C1 segment of cervical spinal cord (tissue), 14 donors: ENCODE measurements at regions not wholly inside any gene's neighbourhood (a gene's known extent, or its start where the extent isn't known, plus 50 kb on each side); places are given as distances from the start of the nearest gene placed in this dataset.
"Not testable (repeated sequence)": the region's sequence is repeated elsewhere in the genome, so short reads cannot be mapped to it uniquely, and the experiment has no call there.

Experiments
- DNase-seq, 14 donors: peaks; one replicate each; lab custom pipeline; 2025; lab: John Stamatoyannopoulos, UW

DNA sequence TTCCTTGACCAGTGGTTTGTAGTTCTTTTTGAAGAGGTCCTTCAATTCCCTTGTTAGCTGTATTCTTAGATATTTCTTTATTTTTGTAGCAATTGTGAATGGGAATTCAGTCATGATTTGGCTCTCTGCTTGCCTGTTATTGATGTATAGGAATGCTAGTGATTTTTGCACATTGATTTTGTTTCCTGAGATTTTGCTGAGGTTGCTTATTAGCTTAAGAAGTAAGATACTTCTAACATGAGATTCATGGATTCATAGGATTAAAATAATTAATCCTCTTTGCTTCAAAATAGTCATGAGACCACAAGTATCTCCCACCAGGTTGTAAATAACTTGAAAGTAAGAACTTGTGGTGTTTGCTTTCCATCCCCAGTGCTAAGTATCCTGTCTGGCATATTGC lies 308.9 kb downstream of the DTHD1 start:
- DNase-seq, result no peak

DNA sequence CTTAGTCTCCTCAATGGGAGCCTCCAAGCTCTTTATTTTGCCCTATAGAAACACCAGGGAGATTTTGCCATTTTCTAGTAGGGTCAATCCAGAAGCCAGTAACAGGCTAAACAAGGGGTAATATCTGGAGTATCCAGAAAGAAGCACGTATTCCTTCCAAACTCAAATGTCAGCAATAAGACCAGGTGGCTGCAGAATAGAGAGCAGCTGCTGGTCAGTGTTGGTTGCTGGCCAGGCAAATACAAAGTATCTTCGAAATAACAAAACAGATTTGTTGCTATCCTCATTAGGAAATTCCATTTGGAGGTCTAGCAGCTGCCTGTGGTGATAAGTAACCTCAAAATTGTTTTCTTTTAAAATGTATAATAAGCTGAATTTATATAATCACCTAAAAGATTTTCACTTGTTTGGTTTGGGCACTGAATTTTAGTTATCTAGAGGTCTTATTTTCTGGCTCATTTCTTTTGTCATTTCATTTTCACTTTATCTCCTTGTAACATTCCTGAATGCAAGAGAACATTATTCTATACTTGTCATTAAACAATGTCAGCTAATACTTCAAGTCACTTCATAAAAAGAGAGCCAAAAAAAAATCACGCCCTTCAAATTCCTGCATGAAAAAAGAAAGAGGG lies 320.6 kb downstream of the DTHD1 start:
- no peak for DNase-seq

DNA sequence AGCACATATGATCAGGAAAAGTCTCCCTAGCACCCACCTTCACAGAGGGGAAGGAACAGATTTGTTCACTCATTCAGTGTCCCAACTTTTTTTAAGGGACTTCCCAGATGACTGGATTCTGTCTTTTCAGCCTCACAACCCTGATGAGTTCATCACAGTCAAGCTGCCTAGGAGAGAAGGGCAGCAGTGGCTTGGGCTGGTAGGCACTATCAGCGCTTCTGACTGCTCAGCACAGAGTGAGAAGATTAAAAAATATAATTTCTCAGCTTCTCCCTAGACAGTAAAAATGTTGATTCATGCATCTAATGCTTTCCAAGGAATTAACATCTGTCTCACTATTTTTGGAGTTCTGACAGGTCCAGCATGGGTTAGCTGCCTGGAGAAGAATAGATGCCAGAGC lies 328.2 kb downstream of the DTHD1 start:
- no peak for DNase-seq

DNA sequence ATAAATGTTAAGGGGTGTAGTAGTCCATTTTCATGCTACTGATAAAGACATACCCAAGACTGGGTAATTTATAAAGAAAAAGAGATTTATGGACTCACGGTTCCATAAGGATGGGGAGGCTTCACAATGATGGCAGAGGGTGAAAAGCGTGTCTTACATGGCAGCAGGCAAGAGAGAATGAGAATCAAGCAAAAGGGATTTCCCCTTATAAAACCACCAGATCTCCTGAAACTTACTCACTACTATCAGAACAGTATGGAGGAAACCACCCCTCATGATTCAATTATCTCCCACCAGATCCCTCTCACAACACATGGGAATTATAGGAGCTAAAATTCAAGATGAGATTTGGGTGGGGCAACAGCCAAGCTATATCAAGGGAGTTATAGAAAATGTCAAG lies 329.2 kb downstream of the DTHD1 start:
- no peak for DNase-seq

DNA sequence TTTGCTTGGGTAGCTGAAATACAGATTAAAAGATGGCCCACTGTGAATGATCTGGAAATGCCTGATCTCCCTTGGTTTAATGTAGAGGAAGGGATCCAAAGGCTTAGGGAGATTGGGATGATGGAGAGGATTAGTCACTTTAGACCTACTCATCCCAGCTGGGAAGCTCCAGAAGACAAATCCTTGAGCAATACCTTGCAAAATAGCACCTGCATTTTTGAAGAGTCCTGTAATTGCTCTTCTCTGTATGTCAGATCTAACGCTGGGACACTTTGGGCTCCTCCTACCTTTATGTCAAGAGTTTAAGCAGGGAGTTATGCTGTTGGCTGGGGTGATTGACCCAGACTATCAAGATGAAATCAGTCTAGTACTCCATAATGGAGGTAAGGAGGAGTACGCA lies 331.7 kb downstream of the DTHD1 start:
- not testable (repeated sequence) for DNase-seq

DNA sequence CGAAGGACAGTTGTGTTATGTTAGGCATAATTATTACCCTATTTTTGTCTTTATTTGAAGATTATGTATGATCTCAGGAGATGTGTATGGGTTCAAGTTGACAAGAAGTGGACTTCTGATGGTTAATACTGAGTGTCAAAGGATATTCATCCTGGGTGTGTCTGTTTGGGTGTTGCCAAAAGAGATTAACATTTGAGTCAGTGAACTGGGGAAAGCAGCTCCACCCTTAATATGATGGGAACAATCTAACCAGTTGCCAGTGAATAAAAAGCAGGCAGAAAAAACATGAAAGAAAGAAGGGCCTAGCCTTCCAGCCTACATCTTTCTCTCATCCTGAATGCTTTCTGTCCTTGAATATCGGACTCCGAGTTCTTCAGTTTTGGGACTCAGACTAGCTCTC lies 332.6 kb downstream of the DTHD1 start:
- no peak for DNase-seq

DNA sequence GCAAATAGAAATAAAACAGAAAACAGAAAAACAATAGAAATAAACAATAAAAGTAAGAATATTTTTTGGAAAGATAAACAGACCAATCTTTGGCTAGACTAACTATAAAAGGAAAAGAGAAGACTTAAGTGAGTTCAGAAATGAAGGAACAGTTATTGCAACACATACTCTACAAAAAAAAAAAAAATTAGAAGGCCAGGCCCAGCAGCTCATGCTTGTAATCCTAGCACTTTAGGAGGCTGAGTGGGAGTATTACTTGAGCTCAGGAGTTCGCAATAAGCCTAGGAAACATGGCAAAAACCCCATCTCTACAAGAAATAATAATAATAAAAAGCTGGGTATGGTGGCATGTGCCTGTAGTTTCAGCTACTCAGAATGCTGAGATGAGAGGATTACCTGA lies 336.7 kb downstream of the DTHD1 start:
- DNase-seq, result no peak

DNA sequence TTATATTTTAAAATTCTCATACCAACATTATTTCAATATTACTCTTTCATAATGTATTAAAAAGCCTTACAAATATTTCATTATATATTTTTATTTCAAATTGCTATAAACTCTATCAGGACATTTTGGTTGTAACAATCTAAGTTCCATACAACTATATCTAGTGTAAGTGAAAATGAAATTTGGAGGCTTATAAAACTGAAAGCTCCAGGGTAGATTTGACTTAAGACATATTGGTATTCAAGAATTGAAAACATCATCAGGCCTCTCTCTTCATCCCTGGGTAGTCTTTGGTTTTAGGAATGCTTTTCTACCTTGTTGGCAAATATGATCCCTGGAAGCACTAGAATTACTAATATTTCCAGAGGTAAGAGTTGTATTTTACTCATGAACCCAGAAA lies 342.6 kb downstream of the DTHD1 start:
- no peak for DNase-seq

DNA sequence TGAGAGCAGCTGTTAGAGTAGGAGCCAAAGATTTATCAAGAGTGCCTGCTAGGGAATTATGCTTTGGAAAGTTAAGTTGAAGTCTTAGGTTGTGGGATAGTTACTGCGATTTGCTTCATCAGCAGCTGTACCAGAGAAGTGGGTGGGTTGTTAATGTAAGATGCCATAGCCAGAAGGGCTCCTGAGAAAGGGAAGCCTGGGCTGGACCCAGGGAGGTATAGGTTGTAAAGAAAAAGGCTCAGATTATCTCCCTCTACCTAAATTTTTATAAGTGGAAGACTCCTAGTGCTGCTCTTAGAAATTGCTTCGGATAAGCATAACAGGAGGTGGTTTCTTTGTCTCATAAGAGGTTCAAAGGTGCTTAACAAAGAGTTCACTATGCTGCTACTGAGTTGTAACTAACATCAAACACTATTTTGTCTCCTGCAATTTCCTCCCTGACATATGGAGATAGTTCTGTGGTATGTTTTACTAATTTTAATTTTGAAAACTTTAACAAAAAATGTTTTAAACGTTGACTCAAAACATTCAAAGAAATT lies 356.9 kb downstream of the DTHD1 start:
- no peak for DNase-seq

DNA sequence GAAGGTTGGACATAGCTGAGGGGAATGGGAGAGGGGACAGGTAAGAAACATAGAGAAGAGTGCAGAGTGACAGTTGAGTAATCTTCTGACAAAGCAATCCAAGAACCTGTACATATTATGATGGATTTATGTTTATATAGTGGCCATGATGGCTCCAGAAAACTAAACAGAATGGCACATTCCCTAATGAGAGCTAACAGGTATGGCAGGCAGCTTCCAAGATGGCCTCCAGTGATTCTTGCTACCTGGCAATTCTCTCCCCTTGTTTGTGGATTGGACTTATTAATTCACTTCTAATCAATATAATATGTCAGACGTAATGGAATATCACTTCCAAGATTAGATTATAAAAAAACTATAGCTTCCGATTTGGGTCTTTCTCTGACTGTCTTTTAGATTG lies 359.5 kb downstream of the DTHD1 start:
- no peak for DNase-seq

DNA sequence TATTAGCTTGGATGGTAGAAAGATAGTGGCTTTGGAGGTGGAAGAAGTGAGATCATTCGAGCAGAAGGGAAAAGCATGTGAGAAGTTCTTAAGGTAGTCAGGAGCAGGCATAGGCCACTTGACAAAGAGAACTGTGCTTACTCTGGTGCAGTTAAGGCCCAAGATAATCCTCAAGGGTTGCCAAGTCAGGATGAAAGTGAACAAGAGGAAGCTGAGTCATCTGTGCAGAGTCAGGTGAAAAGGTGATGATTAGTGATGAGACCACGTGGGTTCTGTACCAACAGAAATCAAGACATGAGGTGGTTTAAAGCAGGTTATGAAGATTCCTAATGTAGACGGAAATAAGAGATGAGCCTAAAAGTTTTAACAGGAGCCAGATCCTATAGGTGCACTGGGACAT lies 369.8 kb downstream of the DTHD1 start:
- no peak for DNase-seq

DNA sequence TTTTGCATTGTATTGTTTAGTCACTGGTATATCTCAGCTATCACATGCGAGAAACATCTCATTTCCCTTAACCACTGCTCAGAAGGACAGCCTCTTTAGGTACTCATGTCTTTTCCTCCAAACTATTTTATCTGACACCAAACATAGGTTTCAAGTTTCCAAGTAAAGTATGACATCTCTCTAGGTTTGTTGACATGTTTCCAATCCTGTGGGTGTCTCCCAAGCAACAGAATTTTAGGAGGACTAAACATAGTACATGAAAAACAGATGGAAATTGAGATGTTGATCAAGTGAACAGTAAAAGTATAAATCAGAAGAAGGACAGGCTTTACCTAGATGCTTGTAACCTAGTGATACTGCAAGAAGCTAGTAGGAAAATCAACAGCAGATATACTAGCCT lies 371.4 kb downstream of the DTHD1 start:
- DNase-seq, result no peak

DNA sequence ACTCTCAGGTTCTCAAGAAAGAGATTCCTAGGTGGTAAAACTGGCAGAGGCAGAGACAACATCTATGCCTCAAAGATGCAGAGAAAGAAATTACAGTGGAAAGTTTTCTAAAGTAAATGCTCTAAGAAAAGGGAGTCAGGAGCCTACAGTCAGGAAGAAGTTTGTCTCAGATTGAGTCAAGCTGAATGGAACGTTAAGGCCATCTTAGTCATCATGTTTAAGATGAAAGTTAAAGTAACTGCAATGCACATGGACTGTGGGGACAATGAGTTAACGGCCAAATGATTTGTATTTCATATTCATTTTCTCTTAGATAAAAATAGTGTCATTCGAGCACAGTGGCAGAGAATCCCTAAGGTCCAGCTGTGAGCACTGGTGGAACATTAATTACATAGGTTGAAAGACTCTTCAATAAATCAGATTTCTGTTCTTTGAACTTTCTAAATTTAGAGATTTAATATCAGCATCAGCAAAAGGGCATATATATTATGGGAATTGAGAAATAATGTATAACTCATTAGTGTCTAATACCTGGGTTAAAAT lies 384.6 kb downstream of the DTHD1 start:
- no peak for DNase-seq

DNA sequence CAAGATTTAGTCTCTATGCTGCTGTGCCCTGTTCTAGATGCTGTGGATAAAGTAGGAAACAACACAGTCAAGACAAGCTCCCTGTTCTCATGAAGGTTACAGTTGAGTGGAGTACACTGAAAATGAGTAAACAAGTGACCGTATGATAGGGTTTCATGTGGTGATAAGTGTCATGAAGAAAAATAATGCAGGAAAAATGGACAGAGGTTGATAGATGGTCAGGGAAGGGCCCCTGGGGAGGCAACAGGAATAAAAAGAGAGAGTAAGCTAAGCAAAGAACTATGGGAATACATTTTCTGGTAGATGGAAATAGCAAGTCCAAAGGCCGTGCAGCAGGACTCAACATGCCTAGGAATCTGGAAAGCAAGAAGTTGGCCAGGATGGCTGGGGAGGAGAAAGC lies 394.0 kb downstream of the DTHD1 start:
- no peak for DNase-seq

DNA sequence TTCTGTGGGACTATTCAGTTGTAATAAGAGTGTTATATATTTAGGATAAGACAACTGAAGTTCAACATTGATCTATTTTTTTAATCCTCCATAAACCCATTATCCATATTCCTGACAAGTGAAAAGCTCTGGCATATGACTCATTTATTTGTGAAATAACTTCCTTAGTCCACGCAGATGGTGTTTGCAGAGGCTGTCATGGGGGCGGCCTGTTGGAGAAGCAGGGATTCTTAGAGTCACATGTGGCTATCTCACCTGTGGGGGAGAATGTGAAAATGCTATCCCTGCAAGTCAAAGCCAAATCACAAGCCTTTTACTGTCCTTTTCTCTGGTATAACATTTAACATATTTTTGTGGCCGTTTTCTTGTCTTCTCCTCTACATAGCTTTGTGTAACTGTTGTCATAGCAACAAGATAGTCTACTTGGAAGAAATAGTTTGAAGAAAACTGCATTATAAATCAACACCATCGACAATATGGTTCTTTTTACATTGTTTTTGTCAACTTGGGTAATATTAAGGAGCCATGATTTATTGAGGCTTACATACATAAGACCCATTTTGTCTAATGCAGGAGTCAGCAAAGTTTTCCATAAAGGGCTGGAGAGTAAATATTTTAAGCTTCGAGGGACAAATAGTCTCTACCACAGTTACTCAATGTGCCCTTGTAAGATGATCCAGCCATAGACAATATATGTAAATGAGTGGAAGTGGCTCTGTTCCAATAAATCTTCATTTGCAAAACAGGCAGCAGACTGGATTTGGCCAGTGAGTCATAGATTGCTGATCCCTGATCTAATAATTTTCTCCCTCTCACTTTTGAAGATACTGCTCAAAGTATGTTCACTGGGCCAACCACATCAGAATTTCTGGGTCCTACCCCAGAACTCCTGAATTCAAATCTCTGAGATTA lies 395.0 kb downstream of the DTHD1 start:
- no peak for DNase-seq

DNA sequence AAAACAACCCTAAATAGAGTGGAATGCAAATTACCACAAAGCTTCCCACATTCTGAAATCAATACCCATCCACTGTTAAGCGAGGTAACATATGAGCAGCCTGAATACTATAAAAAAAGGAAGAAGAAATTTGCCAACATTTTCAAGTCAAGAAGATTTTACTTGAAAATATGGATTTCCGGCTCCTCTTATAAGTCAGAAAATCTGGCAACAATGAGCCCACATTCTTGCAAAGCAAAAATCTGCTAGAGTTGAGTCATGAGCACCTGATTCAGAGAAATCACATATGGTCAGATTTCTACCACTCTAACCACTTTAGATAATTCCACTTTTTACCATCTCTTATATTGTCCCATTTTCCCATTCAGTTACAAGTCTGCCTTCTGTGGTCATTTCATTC lies 395.7 kb downstream of the DTHD1 start:
- DNase-seq, result no peak

DNA sequence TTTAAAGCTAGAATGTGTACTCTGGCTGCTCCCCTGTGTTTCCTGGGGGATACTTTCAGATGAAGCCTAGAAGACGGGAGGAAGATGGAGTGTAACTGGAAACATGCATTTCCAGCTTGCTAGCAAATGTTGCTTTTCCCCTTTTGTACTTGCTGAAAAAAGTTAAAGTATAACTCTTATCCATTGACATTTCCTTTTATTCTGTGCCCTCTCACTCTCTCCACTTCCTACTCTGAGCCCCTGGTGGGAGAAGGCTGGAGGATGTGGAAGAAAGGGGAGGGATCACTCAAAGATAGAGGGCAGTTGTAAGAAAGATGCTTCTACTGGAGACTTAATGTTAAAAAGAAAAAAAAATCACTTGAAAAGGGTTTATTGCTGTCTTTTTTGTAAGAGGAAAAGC lies 396.5 kb downstream of the DTHD1 start:
- no peak for DNase-seq

DNA sequence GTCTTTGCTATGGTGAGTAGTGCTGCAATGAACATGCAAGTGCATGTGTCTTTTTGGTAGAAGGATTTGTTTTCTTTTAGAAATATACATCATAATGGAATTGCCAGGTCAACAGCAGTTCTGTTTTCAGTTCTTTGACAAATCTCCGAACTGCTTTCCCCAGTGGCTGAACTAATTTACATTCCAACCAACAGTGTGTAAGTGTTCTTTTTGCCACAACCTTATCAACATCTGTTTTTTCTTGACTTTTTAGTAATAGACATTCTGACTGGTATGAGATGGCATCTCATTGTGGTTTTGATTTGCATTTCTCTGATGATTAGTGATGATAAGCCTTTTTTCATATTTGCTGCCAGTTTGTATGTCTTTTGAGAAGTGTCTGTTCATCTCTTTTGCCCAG lies 406.3 kb downstream of the DTHD1 start:
- DNase-seq, result no peak

DNA sequence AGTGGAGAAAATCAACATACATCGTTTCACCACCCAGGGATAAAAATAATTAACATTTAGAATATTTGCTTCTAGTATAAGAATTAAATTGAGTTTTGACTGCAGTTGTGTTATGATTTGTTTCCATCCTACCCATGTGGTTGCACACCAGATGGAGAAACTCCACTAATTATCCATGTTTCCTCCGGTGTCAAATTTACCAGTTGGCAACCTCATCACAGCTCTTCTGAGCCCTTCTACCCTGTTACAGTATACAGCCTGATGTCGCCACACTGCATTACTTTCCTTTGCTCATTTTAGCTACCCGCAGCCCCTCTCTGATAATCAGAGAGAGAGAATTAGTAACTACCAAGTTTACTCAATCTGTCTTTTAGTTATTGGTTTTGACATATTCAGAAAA lies 411.2 kb downstream of the DTHD1 start:
- no peak for DNase-seq

DNA sequence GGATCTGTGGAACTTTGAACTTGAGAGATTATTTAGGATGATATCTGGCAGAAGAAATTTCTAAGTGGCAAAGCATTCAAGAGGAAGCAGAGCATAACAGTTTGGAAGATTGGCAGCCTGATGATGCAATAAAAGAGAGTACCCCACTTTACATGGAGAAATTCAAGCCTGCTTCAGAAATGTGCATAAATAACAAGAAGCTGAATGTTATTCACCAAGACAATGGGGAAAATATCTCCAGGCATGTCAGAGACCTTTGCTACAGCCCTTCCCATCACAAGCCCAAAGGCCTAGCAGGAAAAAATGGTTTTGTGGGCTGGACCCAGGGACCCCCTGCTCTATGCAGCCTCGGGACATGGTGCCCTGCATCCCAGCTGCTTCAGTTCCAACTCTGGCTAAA lies 420.8 kb downstream of the DTHD1 start:
- DNase-seq, result no peak

DNA sequence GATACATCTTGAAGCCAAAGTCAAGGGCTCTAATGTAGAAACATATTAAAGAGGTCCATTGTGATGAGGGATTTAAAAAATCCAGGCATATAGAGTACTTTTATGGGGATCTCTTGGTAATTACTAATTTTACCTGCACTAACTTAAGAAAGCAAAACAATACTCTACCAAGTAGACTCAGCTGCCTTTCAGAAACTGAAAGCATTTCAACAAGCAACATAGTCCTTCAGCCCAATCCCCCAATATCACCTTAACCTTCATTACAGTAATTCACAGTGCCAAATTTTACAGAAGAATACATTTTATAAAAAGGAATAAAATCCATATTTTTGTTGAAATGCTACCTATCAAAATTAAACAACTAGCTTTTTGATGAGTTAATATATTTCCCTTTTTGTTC lies 422.9 kb downstream of the DTHD1 start:
- DNase-seq, result no peak

DNA sequence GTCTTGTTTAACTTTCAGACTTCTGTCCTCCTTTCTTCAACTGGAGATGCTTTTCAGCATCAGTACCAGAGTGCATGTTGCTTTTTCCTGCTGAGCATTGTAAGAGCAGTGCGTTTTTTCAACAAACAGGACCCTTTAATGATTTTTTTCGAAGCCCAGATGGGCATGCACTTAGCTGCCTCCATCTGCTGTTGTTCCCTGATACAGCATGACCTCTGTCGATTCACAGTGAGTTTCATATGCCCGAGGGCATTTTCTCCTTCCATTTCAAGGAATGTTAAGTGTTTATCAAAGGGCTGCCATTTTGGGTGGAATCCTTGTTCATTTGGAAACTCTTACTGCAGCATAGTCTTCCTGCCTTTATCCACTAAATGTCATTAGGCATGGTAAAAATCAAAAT lies 428.6 kb downstream of the DTHD1 start:
- DNase-seq, result no peak

DNA sequence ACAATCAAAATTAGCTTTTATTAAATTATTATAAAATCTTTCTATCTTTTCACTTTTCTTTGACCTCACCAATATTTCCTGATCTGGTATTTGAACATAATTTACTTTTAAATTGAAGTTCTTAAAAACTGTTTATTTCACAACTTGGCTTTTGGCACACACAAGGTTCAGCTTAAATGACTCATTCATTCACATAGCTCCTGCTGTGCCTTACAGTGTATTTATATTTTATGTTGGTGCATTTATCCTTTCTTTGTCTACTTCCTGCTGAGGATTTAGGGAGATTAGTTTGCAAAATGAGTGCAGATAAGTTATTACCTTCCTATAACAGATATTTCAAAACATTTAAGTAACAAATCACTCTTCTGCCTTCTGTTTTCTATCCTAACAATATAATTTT lies 430.6 kb downstream of the DTHD1 start:
- no peak for DNase-seq
